Pons (tissue), 1 donor: ENCODE measurements at regions not wholly inside any gene's neighbourhood (a gene's known extent, or its start where the extent isn't known, plus 50 kb on each side); places are given as distances from the start of the nearest gene placed in this dataset.
A peak's percentile ranks its signal among the peaks of the same experiment; 100 is the strongest.
"Not testable (repeated sequence)": the region's sequence is repeated elsewhere in the genome, so short reads cannot be mapped to it uniquely, and the experiment has no call there.

Experiments
- DNase-seq: peaks from one replicate; pipeline ENCODE4 v3.0.0-alpha.2; 2016; ENCODE audit warnings: low spot score

DNA sequence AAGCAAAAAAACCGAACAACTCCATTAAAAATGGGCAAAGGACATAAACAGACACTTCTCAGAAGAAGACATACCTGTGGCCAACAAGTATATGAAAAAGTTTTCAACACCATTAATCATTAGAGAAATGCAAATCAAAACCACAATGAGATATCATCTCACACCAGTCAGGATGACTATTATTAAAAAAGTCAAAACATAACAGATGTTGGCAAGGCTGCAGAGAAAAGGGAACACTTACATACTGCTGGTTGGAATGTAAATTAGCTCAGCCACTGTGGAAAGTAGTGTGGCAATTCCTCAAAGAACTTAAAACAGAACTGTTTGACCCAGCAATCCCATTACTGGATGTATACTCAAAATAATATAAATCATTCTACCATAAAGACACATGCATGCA lies 436.3 kb downstream of the KLHL13 start:
- DNase-seq: no peak

DNA sequence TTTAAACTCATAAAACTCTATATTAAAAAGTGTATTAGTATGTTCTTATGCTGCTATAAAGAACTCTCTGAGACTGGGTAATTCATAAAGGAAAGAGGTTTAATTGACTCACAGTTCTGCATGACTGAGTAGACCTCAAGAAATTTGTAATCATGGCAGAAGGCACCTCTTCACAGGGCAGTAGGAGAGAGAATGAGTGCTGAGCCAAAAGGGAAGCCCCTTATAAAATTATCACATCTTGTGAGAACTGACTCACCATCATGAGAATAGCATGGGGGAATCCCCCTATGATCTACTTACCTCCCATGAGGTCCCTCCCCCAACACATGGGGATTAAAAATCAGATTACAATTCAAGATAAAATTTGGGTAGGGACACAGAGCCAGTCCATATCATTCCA lies 463.2 kb downstream of the KLHL13 start:
- DNase-seq: no peak

DNA sequence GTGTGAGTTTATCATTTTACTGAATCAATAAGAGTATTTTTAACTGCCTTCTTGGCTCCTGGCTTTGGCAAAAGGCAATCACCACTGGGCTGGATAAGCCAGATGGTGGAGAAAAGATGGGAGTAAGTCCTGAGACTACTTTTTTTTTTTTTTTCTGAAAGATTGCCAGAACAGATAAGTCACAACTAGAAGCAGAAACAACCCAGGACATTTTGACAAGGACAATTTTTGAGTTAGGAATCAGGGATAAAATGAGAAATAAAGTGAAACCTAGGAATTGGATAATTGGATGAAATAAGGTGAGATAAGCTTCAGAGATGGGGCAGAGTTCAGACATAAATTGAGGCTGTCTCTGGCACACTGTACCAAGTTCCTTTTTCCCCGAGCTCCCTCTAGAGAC lies 471.0 kb downstream of the KLHL13 start:
- no peak for DNase-seq

DNA sequence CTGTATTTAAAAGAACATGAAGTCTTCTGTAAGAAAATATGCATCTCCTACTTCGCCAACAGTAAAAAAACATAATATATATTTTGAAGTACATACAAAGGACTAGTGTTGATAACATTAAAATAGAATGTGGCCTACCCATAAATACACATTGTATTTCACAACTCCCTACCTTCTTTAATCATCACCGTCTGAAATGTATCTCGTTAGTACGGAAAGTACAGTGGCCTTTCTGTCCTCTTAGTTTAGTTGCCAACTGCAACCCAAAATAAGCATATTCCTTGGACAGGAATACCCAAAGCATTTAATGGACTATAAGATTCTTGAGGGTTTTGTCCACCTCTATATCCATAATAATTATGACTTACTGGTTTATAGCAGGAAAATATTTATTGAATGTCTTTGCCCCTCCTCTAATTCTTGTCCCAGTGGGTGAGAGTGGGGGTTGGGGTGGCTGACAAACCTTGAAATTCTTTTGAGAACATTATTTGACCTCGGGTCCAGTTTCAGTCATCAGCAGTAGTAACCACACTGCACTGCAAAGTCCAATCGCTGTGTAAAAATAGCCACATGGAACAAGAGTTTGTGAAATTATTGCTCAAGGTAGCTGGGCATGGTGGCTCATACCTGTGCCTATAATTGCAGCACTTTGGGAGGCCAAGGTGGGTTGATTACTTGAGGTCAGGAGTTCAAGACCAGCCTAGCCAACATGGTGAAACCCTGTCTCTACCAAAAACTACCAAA lies 474.5 kb downstream of the KLHL13 start:
- DNase-seq: no peak

DNA sequence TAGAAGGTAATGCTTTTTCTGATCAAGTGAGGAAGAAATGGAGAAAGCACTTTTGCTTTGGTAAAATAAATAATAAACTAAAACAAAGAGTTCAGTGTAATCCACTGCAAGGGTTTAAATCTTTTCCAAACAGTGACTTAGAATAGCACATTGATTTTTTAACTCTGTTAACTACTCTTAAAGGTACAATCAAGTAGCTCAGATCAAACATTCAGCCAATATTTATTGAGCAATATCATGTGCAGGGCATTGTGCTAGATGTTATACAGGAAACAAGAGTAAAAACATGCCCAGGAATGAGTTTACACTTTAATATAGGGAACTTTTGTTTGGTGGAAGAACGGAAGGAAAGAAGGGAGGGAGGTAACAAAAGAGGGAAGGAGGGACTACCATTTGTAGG lies 479.8 kb downstream of the KLHL13 start:
- DNase-seq: no peak

DNA sequence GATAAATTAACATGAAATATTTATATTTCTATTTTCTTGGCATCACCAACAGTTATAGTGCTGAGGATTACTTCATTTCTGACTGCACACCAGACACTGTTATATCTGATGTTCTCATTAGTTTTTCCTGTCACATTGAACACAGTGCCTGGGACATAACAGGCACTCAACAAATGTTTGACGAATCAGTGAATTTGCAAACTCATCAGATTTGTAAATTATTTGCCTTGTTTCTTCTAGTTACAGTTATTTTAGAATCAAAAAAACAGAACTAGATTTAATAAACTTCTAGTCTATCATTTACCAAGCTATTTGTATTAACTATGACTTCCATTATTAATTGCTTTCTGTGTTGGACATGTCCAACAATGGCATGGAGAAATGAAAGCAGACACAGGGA lies 483.3 kb downstream of the KLHL13 start:
- no peak for DNase-seq

DNA sequence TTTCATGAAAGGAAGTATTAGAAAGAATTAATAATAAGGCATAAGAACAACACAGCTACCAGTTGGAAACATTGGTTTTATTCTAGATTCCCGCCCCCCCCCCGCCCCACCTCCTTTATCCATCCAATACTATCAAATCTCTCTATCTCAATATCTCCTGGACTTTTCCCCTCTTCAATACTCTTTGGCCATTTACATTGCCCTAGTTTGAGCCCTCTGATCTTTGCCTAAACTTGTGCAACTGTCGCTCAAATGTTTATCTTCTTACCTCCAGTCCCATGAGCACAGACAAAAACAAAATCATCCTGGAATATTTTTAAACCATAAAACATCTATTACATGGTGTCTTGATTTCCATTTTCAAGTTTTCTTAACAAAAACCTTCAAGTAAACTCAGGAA lies 488.2 kb downstream of the KLHL13 start:
- DNase-seq: no peak

DNA sequence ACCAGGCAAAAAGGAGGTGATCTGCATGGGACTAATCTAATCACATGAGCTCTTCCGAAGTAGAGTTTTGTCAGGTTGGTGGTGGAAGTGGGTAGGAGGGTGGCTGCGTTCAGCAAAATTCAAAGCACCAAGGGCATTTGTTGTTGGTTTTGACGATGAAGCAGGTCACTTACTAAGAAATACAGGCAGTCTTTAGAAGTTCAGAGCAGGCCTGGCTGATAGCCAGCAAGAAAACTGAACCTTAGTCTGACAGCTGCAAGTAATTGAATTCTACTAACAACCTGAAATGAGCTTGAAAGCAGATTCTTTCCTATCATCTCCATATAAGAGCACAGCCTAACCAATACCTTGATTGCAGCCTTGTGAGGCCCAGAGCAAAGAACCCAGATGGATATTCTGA lies 505.8 kb downstream of the KLHL13 start:
- DNase-seq: no peak

DNA sequence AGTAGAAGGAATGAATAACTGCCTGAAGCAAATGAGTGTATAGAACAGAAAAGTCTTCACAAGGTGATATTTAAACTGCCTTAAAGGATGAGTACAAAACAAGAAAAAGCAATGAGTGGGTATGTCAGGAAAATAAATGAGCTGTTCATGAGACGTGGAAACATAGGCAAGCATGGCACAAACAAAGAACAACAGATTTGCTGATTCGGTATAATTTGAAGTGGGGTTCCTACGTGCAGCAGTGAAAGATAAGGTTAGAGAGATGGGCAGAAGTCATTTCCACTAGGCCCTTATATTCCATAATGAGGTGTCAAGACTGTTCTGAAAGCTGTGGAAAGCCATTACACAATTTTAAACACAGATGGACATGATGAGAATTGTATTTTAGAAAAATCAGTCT lies 506.6 kb downstream of the KLHL13 start:
- DNase-seq: no peak

DNA sequence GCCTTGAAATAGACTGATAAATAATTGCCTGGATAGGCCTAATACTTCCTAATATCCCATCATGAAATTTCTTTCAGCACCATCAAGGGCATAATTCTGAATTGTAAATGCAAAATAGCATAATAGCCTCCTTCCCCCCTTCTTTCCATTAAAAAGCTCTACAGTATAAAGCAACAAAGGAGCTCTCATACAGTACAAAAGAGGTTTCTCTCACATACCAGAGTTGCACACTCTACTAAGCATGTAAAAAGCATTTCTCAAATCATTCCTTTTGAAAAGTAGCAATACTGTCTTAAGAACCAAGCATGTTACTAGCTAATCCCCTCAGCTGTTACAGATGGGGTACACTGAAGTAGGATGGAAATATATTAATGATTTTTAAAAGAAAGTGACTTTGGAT lies 509.0 kb downstream of the KLHL13 start:
- peak; percentile 1 for DNase-seq

DNA sequence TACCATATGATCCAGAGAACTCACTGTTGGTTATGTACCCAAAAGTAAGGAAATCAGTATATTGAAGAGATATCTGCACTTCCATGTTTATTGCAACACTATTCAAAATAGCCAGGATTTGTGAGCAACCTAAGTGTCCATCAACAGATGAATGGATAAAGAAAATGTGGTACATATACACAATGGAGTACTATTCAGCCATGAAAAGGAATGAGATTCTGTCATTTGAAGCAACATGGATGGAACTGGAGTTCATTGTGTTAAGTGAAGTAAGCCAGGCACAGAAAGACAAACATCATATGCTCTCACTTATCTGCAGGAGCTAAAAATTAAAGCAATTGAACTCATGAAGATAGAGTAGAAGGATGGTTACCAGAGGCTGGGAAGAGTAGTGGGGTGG lies 510.5 kb downstream of the KLHL13 start:
- not testable (repeated sequence) for DNase-seq

DNA sequence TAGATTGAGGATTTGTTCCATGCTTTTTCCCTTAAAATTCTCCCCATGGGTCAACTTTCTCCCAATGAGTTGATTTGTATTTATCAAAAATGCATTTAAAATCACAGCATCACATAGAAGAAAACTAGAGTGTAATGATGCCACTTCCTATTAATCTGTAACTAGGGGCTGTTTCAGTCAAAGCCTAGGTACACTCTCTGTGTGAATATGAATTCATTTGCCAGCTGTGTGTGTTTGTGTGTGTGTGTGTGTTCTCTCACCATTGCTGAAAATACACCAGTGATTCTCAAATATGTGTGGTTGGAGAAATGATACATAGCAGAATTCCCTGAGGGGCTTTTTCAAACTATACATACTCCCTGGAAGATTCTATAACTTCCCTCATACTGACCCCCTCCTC lies 546.5 kb downstream of the KLHL13 start:
- no peak for DNase-seq

DNA sequence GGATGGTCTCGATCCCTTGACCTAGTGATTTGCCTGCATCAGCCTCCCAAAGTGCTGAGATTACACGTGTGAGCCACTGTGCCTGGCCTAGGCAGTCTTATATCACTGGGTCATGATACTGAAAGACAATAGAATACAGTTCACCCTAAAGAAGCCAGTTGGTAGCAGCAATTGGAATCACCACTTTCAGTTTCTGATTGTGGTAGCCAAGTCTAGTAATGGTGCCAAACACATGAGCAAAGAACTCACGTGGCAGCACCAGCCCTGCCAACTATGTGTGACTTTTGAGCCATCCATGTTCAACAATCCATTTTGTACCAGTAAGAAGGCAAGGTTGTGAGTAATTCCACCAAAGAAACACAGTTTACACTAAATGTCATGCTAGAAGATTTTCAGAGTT lies 548.4 kb downstream of the KLHL13 start:
- DNase-seq: no peak

DNA sequence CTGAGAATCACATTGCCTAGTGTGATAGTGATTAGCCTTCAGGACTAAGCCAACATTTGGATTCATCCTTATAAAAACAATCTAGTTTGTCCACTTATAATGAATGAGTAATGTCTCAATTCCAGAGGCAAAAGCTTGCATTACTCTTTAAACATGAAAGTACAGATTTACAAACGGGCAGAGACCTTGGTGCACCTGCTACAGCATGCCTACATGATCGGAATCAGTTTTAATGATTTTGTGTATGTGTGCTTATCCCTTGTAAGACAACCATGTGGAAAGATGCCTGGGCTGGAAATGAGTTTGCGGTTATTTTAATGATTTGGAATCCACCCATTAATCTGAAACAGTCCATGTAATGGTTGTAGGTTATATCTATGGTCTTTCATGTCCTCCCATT lies 572.7 kb downstream of the KLHL13 start:
- DNase-seq: no peak

DNA sequence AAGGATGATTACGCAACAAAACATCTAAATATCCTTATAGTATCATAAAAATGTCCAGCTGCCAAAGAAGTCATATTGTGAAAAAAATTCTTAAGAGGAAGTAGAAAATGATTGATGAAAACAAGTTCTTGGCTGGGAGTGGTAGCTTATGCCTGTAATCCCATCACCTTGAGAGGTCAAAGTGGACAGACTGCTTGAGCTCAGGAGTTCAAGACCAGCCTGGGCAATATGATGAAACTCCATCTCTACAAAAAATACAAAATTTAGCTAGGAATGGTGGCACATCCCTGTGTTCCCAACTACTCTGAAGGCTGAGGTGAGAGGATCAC lies 577.6 kb downstream of the KLHL13 start:
- no peak for DNase-seq

DNA sequence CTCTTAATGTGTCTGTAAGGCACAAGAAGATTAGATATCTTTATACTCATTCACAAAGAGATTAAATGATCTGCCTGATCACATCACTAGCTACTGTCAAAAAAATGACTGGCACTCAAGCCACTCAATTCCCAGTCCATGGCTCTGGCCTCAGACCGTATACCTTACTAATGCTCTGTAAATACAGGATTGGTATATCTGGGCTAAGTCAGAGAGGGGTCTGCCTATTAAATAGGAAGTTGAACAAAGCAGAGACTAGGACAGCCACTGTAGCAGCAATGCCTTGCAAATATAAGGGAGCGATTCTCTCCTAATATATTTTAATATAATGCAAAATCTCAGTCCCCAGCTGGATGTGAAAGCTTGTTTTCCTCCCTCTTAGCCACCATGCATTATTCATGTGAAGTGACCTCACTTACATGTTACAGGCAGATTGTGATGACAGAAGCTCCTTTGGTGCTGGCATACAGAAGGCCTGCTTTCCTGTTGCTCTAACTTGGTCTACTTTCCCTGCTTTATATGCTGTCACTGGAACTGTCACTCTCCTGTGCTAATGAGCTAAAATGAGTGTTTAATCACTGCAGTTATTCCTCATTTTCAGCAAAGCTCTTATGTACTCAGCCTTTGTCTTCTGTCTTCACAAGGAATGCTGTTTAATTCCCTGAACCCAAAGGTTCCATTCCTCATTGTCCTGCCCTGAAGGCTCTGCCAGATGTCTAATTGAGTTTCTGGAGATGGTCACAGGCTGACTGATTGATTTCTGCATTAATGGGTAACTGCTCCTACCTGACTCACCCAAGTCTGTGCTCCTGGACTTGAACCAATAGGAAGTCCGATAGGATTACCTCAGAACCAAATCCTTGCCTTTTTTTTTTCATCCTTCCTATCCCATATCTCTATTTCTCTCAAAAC lies 578.2 kb downstream of the KLHL13 start:
- peak; percentile 86 for DNase-seq

DNA sequence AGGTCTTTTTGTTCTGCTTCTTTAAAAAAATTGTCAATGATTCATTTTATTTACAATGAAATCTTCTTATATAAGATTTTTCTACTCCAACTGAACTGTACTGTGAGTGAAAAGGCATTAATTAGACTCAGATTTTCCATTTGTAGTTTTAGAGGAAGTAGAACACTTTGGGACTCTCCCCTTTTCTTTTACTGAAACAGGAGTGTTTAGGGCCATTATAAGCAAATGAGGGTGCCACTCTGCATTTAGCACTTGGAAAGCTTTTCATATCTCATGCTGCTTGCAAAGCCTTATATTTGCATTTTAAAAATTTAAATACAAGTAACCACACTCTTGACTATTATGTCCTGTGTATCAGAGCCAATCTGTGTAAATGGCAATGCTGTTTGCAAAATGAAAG lies 584.3 kb downstream of the KLHL13 start:
- DNase-seq: no peak

DNA sequence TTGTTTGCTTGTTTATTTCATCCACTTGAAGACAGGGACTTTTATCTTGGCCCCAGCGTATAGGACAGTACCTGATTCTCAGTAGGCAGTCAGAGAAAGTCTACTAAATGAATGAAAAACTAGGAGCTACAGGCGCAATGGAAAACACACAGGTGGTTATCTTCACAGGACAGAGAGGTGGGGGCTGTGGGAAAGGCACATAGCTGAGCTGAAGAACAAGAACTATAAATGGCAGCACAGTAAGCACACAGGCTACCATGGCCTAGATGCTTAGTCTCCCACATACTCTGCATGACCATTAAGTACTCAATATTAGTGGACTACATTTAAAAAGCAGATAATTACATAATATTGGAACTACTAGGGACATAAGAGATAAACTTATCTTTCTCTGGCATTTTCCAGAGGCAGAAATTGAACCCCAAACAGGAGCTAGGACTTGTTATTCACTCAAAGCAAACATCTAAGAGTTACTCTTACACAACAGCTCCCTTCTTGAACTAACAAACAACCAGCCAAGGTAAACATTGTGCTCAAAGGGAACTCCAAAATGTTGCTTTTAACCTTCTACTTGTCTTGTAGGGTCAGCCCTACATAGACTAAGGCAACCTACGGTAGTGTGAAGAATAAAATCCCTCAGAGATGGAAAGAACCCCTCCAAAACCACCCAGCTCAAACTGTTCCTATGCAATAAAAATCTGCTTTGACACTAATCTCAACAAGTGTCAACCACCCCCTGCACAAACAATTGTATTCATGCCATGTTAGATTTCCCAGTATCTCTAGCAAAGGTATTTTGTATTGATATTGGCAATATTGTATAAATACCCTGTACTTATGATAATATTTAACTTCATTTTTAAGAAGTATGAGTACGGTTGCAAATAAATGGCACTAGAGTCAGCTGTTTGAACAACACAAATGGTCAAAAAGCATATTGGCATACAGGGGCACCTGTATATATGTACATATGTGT lies 593.6 kb downstream of the KLHL13 start:
- DNase-seq: no peak

DNA sequence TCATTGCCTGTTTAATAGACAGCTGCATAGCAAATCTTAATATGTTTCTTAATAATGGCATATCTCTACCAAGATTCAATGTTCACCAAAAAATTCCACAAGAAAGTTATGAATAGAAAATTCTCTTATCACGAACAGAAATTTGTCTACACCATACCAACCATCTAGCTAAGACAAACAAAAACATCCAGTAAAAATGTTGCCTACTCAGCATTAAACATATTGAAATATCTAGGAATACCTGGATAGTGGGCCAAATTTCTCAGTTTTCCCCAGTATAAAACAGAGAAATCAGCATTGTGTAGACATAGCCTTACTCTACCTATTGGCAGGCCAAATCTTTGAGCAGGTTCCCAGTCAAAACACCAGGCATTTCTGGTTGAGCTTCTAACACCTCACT lies 598.6 kb downstream of the KLHL13 start:
- no peak for DNase-seq

DNA sequence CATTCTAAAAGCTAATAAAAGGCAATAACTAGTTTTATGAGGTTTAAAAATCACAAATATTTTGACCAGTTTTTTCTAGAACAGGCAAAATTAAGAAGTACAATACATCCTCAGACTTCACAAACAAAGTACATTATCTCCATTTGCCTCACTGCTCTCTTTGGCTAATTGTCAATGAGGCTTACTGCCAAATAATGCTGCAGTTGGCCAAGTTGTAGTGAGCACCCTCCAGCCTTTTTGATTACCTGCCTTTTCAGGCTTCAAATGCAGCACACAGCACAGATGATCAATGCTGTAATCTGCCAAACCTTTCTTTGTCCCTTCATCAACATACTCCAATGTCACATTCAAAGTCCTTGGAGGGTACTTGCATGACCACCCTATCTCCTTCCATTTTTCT lies 605.2 kb downstream of the KLHL13 start:
- DNase-seq: peak; percentile 37

DNA sequence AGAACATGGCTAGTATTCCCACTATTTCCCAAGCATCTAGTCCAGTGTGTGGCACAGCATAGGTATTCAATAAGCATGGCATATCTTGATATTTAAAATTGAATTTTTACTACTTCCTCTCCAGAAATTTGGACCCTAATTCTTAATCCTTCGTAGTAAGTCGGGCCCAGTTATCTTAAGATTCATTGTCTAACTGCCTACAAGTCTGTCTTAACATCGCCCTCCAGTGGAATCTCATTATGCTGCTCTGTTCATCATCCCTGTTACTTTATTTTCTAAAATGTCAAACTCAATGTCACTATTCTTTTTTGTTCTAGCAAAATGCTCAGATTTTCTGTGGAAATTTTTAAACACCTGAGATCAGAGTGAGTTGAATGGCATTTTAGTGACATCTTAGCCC lies 606.2 kb downstream of the KLHL13 start:
- DNase-seq: peak; percentile 58

DNA sequence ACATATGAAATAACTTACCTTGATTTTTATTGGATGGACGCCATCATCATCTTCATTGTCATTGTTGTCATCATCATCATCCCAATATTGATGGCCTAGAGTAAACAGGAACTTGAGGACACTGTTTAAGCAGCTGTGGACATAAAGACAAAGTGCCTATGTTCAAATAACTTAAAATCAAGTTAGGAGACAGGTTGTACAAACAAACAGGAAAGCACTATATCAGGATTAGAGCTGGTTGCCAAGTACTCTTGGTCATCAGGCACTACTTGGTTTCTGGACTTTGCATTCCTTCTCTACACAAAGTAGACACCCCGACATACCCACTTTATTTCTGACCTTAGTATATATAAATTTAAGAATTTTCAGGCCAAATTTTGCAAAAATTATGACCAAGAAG lies 608.6 kb downstream of the KLHL13 start:
- DNase-seq: no peak
